Small intestine (tissue), 7 donors: ENCODE measurements at regions not wholly inside any gene's neighbourhood (a gene's known extent, or its start where the extent isn't known, plus 50 kb on each side); places are given as distances from the start of the nearest gene placed in this dataset.

Source experiments
- DNase-seq, 2 donors: peaks; one replicate each; pipeline versions ENCODE4 v3.0.0 to v3.0.0-alpha.2; 2013
- FAIRE-seq: peaks from 2 replicates; lab custom pipeline; 2012; peaks lifted over from hg19 to GRCh38; lab: Jason Lieb, UNC
- H3K27ac ChIP-seq, 3 donors: one replicate each; pipeline ENCODE4 v1.5.1; 2013; ENCODE audit warnings: low read length in 2 of 3, mild to moderate bottlenecking in 2 of 3, control low read depth in 1 of 3, inconsistent platforms in 1 of 3, low read depth in 1 of 3, moderate library complexity in 1 of 3
- H3K27me3 ChIP-seq, 3 donors: one replicate each; pipeline ENCODE4 v1.6.1; 2013; ENCODE audit warnings: low read length in 3 of 3, inconsistent platforms in 1 of 3; ENCODE audit not compliant: control insufficient read depth in 3 of 3, insufficient read depth in 3 of 3
- H3K36me3 ChIP-seq, 3 donors: one replicate each; pipeline ENCODE4 v1.6.1; 2013; ENCODE audit warnings: low read length in 3 of 3, inconsistent platforms in 1 of 3, low read depth in 1 of 3, mild to moderate bottlenecking in 1 of 3, moderate library complexity in 1 of 3; ENCODE audit not compliant: control insufficient read depth in 3 of 3, insufficient read depth in 2 of 3
- H3K4me1 ChIP-seq, 3 donors: one replicate each; pipeline ENCODE4 v1.6.1; 2013; ENCODE audit warnings: low read length in 2 of 3, inconsistent platforms in 1 of 3, low read depth in 1 of 3, mild to moderate bottlenecking in 1 of 3, moderate library complexity in 1 of 3; ENCODE audit not compliant: control insufficient read depth in 3 of 3, insufficient read depth in 2 of 3
- H3K4me3 ChIP-seq, 3 donors: one replicate each; pipeline ENCODE4 v1.5.1; 2013; ENCODE audit warnings: low read length in 3 of 3, control low read depth in 1 of 3, inconsistent platforms in 1 of 3, low read depth in 1 of 3, mild to moderate bottlenecking in 1 of 3, moderate library complexity in 1 of 3
- H3K9me3 ChIP-seq, 2 donors: one replicate each; pipeline ENCODE4 v1.6.1; 2013; ENCODE audit warnings: low read depth in 1 of 2, low read length in 1 of 2; ENCODE audit not compliant: control insufficient read depth in 2 of 2, insufficient read depth in 1 of 2
- WGBS, 3 donors: extraction: QIAGEN DNeasy Blood & Tissue Kit; methylation state at CpG; one replicate each; pipeline ENCODE4 v1.1.7; 2013; 5-methylcytosine and 5-hydroxymethylcytosine counted together
- donor health status: healthy with polysubstance abuse.
- donor health status: control.
- donor health status: control.
- donor health status: Bipolar disorder and iron deficiency.
- donor health status: healthy.

- Histone ChIP-seq H3K9me3 (no peaks in the 10 kb centered on the region), H3K36me3 (peaks cover 0 to 4% (median 0%) of the 10 kb centered on the region in 3 donors), H3K4me1 (peaks cover 0 to 3% (median 0%) of the 10 kb centered on the region in 3 donors), H3K27me3 (no peaks in the 10 kb centered on the region), H3K4me3 (no peak overlapping the region), H3K27ac (peak overlapping the region in 1 of 3 donors; percentile 20)
- DNase-seq (peak in 1 of 2 donors; percentile 30), FAIRE-seq (no peak)
- 83 to 100% (median 92%) methylated on average over 1 of the region's 1 CpG for WGBS, 3 donors
Measured at GRCh38 chr1:65036570-65037051, 70.3 kb upstream of the JAK1 start.

GRCh38 chr1:65039066-65039465 is 72.7 kb upstream of the JAK1 start:
- DNase-seq (no peak), FAIRE-seq (no peak)
- H3K4me3 ChIP-seq: no peak overlapping the region
- H3K9me3 ChIP-seq: no peaks in the 10 kb centered on the region
- 93 to 100% (median 96%) methylated on average over 1 of the region's 1 CpG for WGBS, 3 donors
- peaks cover 0 to 3% (median 0%) of the 10 kb centered on the region in 3 donors for H3K4me1 ChIP-seq
- H3K27me3 ChIP-seq: no peaks in the 10 kb centered on the region
- H3K36me3 ChIP-seq: peaks cover 0 to 2% (median 0%) of the 10 kb centered on the region in 3 donors
- no peak overlapping the region for H3K27ac ChIP-seq

- Histone ChIP-seq H3K36me3 (peaks cover 0 to 2% (median 0%) of the 10 kb centered on the region in 3 donors), H3K9me3 (no peaks in the 10 kb centered on the region), H3K4me1 (peaks cover 0 to 3% (median 0%) of the 10 kb centered on the region in 3 donors), H3K27me3 (no peaks in the 10 kb centered on the region), H3K4me3 (no peak overlapping the region), H3K27ac (no peak overlapping the region)
- FAIRE-seq: no peak
- DNase-seq: no peak
- WGBS, 3 donors: 72 to 93% (median 92%) methylated on average over 2 of the region's 2 CpGs
Measured at GRCh38 chr1:65039508-65039907, 73.2 kb upstream of the JAK1 start.

GRCh38 chr1:65042467-65042866 is 76.1 kb upstream of the JAK1 start:
- peaks cover 0 to 2% (median 0%) of the 10 kb centered on the region in 3 donors for H3K36me3 ChIP-seq
- no peak overlapping the region for H3K4me3 ChIP-seq
- 84 to 91% (median 91%) methylated on average over 4 of the region's 4 CpGs for WGBS, 3 donors
- FAIRE-seq (no peak), DNase-seq (no peak)
- H3K4me1 ChIP-seq: no peaks in the 10 kb centered on the region
- H3K27ac ChIP-seq: no peak overlapping the region
- no peaks in the 10 kb centered on the region for H3K9me3 ChIP-seq
- no peaks in the 10 kb centered on the region for H3K27me3 ChIP-seq

GRCh38 chr1:65044411-65044810 is 78.1 kb upstream of the JAK1 start:
- Histone ChIP-seq H3K4me1 (no peaks in the 10 kb centered on the region), H3K36me3 (no peaks in the 10 kb centered on the region), H3K27ac (no peak overlapping the region), H3K27me3 (no peaks in the 10 kb centered on the region), H3K4me3 (no peak overlapping the region), H3K9me3 (no peaks in the 10 kb centered on the region)
- FAIRE-seq: no peak
- DNase-seq: no peak
- 83 to 86% (median 84%) methylated on average over 5 of the region's 5 CpGs for WGBS, 3 donors

- WGBS, 3 donors: 82 to 93% (median 82%) methylated on average over 4 of the region's 4 CpGs
- DNase-seq (peak in 1 of 2 donors; percentile 48), FAIRE-seq (no peak)
- Histone ChIP-seq H3K4me1 (no peaks in the 10 kb centered on the region), H3K4me3 (no peak overlapping the region), H3K27ac (no peak overlapping the region), H3K27me3 (no peaks in the 10 kb centered on the region), H3K36me3 (no peaks in the 10 kb centered on the region), H3K9me3 (no peaks in the 10 kb centered on the region)
Measured at GRCh38 chr1:65045022-65045817, 78.9 kb upstream of the JAK1 start.

GRCh38 chr1:65048335-65048734 is 82.0 kb upstream of the JAK1 start:
- FAIRE-seq (no peak), DNase-seq (no peak)
- Histone ChIP-seq H3K4me1 (no peaks in the 10 kb centered on the region), H3K27me3 (no peaks in the 10 kb centered on the region), H3K27ac (no peak overlapping the region), H3K4me3 (no peak overlapping the region), H3K36me3 (peaks cover 0 to 3% (median 0%) of the 10 kb centered on the region in 3 donors), H3K9me3 (no peaks in the 10 kb centered on the region)
- WGBS, 3 donors: 53 to 58% (median 54%) methylated on average over 6 of the region's 6 CpGs

GRCh38 chr1:65049941-65050713 is 83.8 kb upstream of the JAK1 start:
- 80 to 87% (median 81%) methylated on average over 5 of the region's 5 CpGs for WGBS, 3 donors
- DNase-seq (no peak), FAIRE-seq (no peak)
- Histone ChIP-seq H3K9me3 (no peaks in the 10 kb centered on the region), H3K4me3 (no peak overlapping the region), H3K27me3 (no peaks in the 10 kb centered on the region), H3K4me1 (no peaks in the 10 kb centered on the region), H3K27ac (no peak overlapping the region), H3K36me3 (peaks cover 0 to 6% (median 0%) of the 10 kb centered on the region in 3 donors)
